ENCODE measurements at regions not wholly inside any gene's neighbourhood (a gene's known extent, or its start where the extent isn't known, plus 50 kb on each side); places are given as distances from the start of the nearest gene placed in this dataset.

DNA sequence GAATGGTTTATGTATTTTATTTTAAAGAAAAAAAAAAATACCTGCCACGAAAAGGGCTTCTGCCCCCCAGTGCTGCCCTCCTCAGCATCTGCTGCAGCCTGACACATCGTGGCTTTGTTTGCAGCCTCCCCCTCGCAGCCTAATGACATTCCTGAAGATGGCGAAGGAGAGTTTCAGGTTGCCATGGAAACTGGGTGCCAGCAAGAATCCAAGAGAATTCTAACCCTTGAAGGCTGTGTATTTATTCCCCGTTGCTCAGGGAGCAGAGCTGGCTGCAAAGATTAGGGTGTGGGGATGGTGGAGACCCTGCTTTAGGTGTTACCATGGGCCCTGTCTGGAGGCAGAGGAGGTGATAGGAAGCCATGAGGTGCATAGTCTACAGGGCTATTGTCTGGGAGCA lies 126.6 kb downstream of the NSG2 start:
- TF ChIP-seq, protein P1, sequence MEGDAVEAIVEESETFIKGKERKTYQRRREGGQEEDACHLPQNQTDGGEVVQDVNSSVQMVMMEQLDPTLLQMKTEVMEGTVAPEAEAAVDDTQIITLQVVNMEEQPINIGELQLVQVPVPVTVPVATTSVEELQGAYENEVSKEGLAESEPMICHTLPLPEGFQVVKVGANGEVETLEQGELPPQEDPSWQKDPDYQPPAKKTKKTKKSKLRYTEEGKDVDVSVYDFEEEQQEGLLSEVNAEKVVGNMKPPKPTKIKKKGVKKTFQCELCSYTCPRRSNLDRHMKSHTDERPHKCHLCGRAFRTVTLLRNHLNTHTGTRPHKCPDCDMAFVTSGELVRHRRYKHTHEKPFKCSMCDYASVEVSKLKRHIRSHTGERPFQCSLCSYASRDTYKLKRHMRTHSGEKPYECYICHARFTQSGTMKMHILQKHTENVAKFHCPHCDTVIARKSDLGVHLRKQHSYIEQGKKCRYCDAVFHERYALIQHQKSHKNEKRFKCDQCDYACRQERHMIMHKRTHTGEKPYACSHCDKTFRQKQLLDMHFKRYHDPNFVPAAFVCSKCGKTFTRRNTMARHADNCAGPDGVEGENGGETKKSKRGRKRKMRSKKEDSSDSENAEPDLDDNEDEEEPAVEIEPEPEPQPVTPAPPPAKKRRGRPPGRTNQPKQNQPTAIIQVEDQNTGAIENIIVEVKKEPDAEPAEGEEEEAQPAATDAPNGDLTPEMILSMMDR (IDR thresholded peaks at IDR 0.05) = no peak
- no peak for TF ChIP-seq POLR2A (IDR thresholded peaks at IDR 0.05)
- Histone ChIP-seq H3K9me3 (no peaks in the 10 kb centered on the region), H3K4me3 (no peak overlapping the region), H3K36me3 (no peaks in the 10 kb centered on the region), H3K27me3 (no peaks in the 10 kb centered on the region), H3K4me1 (no peaks in the 10 kb centered on the region), H3K27ac (no peak overlapping the region)
- DNase-seq = no peak
- WGBS, 2 donors = 14 to 31% methylated on average over 5 of the region's 5 CpGs
- intact Hi-C loops (cut with DNase I) = no loop called here

DNA sequence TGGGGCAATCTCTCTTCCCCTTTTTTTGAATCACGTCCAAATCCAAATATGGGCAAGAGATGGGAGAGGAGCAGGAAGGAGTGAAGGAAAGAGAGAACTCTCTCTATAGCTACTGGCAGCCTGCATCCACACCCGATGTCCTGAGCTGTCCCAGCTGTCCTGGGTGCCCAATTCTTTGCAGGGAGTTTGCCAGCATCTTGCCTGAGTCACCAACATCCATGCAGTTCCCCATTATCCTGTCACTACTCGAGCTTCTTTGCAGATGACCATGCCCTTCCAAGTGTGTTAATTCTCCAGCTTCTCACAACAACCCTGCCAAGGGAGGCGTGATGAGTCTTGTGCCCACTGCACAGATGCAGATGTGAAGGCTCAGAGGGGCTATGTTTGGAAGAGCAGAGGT lies 127.1 kb downstream of the NSG2 start:
- no peaks in the 10 kb centered on the region for H3K4me1 ChIP-seq
- WGBS, 2 donors = 18 to 26% methylated on average over 2 to 3 of the region's 4 CpGs
- no peak overlapping the region for H3K4me3 ChIP-seq
- TF ChIP-seq POLR2A (IDR thresholded peaks at IDR 0.05) = no peak
- TF ChIP-seq, protein P1 (IDR thresholded peaks at IDR 0.05) = no peak
- H3K27ac ChIP-seq = no peak overlapping the region
- intact Hi-C loops (cut with DNase I) = no loop called here
- DNase-seq = no peak
- H3K36me3 ChIP-seq = no peaks in the 10 kb centered on the region
- H3K9me3 ChIP-seq = no peaks in the 10 kb centered on the region
- no peaks in the 10 kb centered on the region for H3K27me3 ChIP-seq

DNA sequence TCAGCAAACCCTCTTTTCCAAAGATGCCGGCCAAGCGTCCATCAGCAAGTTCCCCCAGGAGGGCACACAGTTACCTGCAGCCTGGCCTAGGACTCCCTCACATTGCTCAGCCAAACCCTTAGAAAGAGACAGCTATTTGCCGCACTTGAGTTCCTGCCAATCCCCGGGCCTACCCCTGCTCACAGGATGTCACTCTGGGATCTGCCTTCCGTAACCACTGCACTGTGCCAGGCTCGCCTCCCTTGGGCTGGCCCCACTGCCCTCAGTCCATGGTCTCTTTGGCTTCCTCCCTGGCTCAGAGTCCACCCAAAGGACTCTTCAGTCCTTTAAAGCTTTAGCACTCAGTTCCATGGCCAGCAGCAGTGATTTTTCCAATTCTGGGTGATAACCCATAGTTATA lies 128.3 kb downstream of the NSG2 start:
- DNase-seq = no peak
- 89% methylated on average over 6 of the region's 6 CpGs for WGBS, 2 donors
- Histone ChIP-seq H3K27me3 (peaks cover 0 to 5% (median 0%) of the 10 kb centered on the region in 4 donors), H3K27ac (no peak overlapping the region), H3K4me1 (peaks cover 0 to 4% (median 0%) of the 10 kb centered on the region in 3 donors), H3K9me3 (no peaks in the 10 kb centered on the region), H3K36me3 (no peaks in the 10 kb centered on the region), H3K4me3 (no peak overlapping the region)
- TF ChIP-seq, protein P1 (IDR thresholded peaks at IDR 0.05) = no peak
- no peak for TF ChIP-seq POLR2A (IDR thresholded peaks at IDR 0.05)
- intact Hi-C loops (cut with DNase I) = no loop called here

DNA sequence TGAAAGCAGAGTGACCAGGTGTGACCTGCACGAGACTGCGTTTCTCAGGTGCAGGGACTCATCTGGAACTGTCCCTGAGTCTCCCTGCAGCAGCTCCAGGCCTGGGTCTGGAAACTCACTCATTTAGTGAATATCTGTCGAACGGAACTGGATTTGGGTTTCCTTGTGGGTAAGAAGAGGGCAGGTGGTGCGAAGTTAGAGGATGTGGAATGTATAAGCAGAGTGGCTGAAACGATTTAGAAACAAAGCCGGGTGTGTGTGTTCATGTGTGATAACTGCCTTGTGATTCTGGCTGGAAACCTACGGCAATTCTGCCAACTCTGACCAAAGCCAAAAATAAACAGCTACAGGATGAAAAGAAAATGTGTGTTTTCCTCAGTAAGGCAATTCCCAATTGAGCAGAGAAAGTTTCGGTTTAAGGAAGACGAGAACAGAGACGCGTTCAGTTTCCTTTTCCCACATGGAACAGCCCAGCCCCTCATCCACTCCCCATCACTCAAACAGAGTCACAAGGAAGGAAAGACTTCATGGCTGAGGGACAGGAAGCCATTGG lies 130.3 kb downstream of the NSG2 start:
- intact Hi-C loops (cut with DNase I) = no loop called here
- Histone ChIP-seq H3K27me3 (peaks cover 0 to 5% (median 0%) of the 10 kb centered on the region in 4 donors), H3K4me3 (peak overlapping the region in 1 of 4 donors; percentile 2), H3K27ac (no peak overlapping the region), H3K9me3 (no peaks in the 10 kb centered on the region), H3K36me3 (no peaks in the 10 kb centered on the region), H3K4me1 (peaks cover 0 to 4% (median 0%) of the 10 kb centered on the region in 3 donors)
- no peak for DNase-seq
- WGBS, 2 donors = 42 to 45% methylated on average over 10 to 12 of the region's 12 CpGs
- TF ChIP-seq POLR2A (IDR thresholded peaks at IDR 0.05) = no peak
- TF ChIP-seq, protein P1 (IDR thresholded peaks at IDR 0.05) = no peak

DNA sequence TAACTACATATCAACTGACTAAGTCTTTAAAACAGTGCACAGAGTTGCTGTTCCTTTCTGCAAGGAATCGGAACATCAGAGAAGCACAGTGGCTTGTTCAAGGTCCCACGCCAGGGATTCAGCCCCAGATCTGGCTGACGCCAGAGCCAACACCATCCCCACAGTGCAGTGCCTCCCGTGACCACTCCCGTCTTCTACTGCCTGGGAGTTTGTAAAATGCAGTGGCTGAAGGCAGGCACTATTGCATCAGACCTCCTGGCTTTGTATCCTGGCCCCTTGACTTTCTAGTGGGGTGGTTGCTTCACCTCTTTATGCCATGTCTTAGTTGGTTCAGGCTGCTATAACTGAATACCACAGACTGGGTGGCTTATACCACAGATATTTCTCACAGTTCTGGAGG lies 131.0 kb downstream of the NSG2 start:
- DNase-seq = no peak
- Histone ChIP-seq H3K9me3 (no peaks in the 10 kb centered on the region), H3K36me3 (no peaks in the 10 kb centered on the region), H3K27ac (no peak overlapping the region), H3K27me3 (peaks cover 0 to 5% (median 0%) of the 10 kb centered on the region in 4 donors), H3K4me3 (no peak overlapping the region), H3K4me1 (peaks cover 0 to 4% (median 0%) of the 10 kb centered on the region in 3 donors)
- intact Hi-C loops (cut with DNase I) = no loop called here
- TF ChIP-seq, protein P1 (IDR thresholded peaks at IDR 0.05) = no peak
- TF ChIP-seq POLR2A (IDR thresholded peaks at IDR 0.05) = no peak
- WGBS, 2 donors = 72% methylated on average over 5 of the region's 5 CpGs; no CpG with 5 or more reads in 1 of the 2 donors
